ENCODE measurements at regions not wholly inside any gene's neighbourhood (a gene's known extent, or its start where the extent isn't known, plus 50 kb on each side); places are given as distances from the start of the nearest gene placed in this dataset.

DNA sequence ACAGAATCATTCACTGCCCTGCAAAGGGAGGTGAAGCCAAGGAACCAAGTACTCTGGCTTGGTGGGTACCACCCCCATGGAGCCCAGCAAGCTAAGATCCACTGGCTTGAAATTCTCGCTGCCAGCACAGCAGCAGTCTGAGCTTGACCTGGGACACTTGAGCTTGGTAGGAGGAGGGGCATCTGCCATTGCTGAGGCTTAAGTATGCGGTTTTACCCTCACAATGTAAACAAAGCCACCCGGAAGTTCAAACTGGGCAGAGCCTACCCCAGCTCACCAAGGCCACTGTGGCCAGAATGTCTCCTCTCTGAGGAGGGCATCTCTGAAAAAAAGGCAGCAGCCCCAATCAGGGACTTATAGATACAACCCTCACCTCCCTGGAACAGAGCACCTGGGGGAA, 1050.0 kb upstream of the GHITM start:
- no peaks in the 10 kb centered on the region for H3K9me3 ChIP-seq (ENCODE audit: low read length)
- H3K4me3 ChIP-seq (ENCODE audit: low read depth in 1 of 2, low read length in 2 of 2) = no peak overlapping the region
- no peak overlapping the region for H3K9ac ChIP-seq (ENCODE audit: low read length)
- no peak overlapping the region for H3K27ac ChIP-seq (ENCODE audit: low read depth, low read length)
- H3K4me1 ChIP-seq (ENCODE audit: insufficient read depth, low read length) = no peaks in the 10 kb centered on the region
- no peaks in the 10 kb centered on the region for H3K36me3 ChIP-seq (ENCODE audit: insufficient read depth, low read length)
- H3K27me3 ChIP-seq (ENCODE audit: control insufficient read depth in 1 of 2, insufficient read depth in 2 of 2, low read length in 2 of 2) = no peaks in the 10 kb centered on the region

DNA sequence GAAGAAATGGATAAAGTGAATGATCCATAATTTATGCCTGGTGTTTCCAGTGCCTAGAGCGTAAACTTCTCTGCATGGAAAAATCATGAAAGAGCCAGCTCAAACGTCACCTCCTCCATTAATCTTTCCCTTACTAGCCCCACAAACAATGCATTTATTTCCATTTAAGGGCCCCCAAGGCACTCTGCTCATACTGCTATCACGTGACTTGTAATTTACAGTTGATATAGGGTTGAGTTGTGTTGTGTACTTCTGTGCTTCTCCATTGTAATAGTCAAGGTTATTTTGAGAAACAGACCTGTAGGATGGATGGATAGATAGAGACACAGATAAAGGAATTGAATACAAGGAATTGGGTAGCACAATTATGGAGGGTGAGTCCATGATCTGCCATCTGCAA, 1034.7 kb upstream of the GHITM start:
- no peaks in the 10 kb centered on the region for H3K27me3 ChIP-seq (ENCODE audit: control insufficient read depth in 1 of 2, insufficient read depth in 2 of 2, low read length in 2 of 2)
- no peaks in the 10 kb centered on the region for H3K36me3 ChIP-seq (ENCODE audit: insufficient read depth, low read length)
- H3K4me3 ChIP-seq (ENCODE audit: low read depth in 1 of 2, low read length in 2 of 2) = no peak overlapping the region
- H3K4me1 ChIP-seq (ENCODE audit: insufficient read depth, low read length) = no peaks in the 10 kb centered on the region
- H3K9me3 ChIP-seq (ENCODE audit: low read length) = no peaks in the 10 kb centered on the region
- H3K27ac ChIP-seq (ENCODE audit: low read depth, low read length) = no peak overlapping the region
- H3K9ac ChIP-seq (ENCODE audit: low read length) = no peak overlapping the region

DNA sequence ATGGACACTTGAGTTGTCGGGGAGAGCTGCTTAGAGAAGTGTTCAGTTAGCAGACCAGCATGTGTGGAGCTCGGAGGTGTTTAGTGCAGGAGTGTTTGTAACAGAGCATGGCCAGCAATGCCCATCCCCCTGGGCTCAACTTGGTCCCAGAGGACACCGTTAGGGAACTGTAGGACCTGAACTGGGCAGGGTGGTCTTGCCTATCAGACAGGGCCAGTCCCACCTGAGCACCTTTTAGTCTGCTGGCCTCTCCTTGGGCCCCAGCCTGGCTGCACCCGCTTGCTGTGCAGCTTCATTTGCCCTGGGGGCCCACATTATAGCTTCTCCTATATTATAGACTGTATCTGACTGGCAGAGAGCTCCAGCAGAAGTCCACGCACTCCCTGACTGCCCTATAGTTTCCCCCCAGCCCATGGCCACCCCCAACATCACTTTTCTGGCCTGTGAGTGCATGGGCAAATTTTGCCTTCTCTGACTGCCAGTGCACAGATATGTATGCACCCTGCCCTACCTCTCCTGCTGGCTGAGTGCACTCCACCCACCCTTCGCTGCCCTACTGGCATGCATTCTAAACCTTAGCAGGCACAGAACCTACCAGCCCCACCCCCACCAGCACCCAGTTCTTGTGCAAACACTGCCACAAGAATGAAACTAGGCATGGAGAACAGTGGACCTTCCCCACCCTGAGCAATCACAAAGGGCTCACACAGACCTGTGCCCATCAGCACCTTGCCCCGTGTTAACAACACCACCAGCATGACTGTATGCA, 1030.6 kb upstream of the GHITM start:
- Histone ChIP-seq H3K9ac (ENCODE audit: low read length) (no peak overlapping the region), H3K9me3 (ENCODE audit: low read length) (peaks cover 9% of the 10 kb centered on the region), H3K36me3 (ENCODE audit: insufficient read depth, low read length) (no peaks in the 10 kb centered on the region), H3K27me3 (ENCODE audit: control insufficient read depth in 1 of 2, insufficient read depth in 2 of 2, low read length in 2 of 2) (no peaks in the 10 kb centered on the region), H3K27ac (ENCODE audit: low read depth, low read length) (no peak overlapping the region), H3K4me3 (ENCODE audit: low read depth in 1 of 2, low read length in 2 of 2) (no peak overlapping the region), H3K4me1 (ENCODE audit: insufficient read depth, low read length) (no peaks in the 10 kb centered on the region)

DNA sequence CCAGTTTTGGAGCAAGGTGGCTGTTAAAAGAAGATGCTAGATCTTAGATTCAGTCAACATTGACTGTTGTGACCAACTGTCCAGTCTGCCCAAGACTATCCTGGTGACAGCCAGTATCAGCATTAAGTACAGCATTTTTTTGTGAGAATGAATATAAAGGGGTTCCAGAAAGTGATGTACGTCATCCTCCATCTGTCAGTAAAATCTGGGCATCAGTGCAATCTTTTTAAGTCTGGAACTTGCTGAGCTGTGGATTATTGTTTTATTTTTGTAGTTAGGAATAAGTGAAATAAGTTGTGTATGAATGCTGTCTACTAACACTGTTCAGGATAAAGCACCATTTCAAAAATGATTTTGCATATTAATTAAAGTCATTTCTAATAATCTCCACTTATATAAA, 1020.0 kb upstream of the GHITM start:
- no peak overlapping the region for H3K9ac ChIP-seq (ENCODE audit: low read length)
- no peaks in the 10 kb centered on the region for H3K4me1 ChIP-seq (ENCODE audit: insufficient read depth, low read length)
- H3K9me3 ChIP-seq (ENCODE audit: low read length) = no peaks in the 10 kb centered on the region
- no peak overlapping the region for H3K27ac ChIP-seq (ENCODE audit: low read depth, low read length)
- H3K4me3 ChIP-seq (ENCODE audit: low read depth in 1 of 2, low read length in 2 of 2) = no peak overlapping the region
- H3K36me3 ChIP-seq (ENCODE audit: insufficient read depth, low read length) = no peaks in the 10 kb centered on the region
- no peaks in the 10 kb centered on the region for H3K27me3 ChIP-seq (ENCODE audit: control insufficient read depth in 1 of 2, insufficient read depth in 2 of 2, low read length in 2 of 2)

DNA sequence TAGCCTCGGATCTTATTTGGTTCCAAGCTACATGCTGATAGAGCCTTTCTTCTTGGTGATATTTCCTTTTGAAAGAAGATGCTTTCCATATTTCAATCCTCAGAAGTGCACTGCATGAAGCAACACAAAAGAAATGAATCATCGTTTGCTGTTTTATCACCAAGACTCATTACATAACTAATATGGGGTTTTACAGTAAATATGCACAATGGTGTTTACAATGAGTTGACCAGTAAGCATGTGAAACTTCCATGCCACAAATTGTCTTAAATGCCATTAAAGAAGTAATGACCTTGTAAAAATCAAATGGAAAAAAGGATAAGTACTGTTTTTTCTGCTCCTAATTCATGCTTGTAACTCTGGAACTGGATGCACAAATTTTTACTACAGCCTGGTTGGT, 1017.0 kb upstream of the GHITM start:
- no peaks in the 10 kb centered on the region for H3K27me3 ChIP-seq (ENCODE audit: control insufficient read depth in 1 of 2, insufficient read depth in 2 of 2, low read length in 2 of 2)
- no peak overlapping the region for H3K27ac ChIP-seq (ENCODE audit: low read depth, low read length)
- no peaks in the 10 kb centered on the region for H3K9me3 ChIP-seq (ENCODE audit: low read length)
- H3K36me3 ChIP-seq (ENCODE audit: insufficient read depth, low read length) = no peaks in the 10 kb centered on the region
- H3K9ac ChIP-seq (ENCODE audit: low read length) = no peak overlapping the region
- no peak overlapping the region for H3K4me3 ChIP-seq (ENCODE audit: low read depth in 1 of 2, low read length in 2 of 2)
- no peaks in the 10 kb centered on the region for H3K4me1 ChIP-seq (ENCODE audit: insufficient read depth, low read length)

DNA sequence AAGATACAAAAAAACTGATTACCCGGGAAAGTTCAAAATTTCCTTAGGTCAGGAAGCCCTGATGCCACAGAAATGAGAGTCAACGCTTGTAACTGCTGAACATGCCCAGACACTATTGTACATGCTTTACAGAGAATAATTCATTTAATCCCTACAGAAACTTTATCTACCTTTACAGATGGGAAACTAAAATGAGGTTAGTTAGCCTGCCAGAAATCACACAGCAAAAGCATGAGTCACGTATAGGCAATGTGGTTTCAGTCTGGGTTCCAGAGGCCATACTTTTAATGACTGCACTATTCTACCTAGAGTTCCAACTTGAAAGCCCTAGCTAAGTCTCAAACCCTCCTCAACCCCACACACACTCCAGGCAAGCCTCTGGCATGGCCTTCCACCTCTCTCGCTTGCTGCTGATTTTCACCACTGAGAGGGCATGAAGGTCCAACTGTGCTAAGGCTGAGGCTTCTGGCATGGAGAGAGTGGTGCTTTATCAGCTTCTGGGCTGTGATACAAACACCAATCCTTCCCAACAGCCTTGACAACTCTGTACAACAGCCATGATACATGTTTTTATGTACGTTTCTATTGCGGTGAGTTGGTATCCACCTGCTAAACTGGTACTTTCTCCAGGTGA, 1011.2 kb upstream of the GHITM start:
- Histone ChIP-seq H3K36me3 (ENCODE audit: insufficient read depth, low read length) (no peaks in the 10 kb centered on the region), H3K4me1 (ENCODE audit: insufficient read depth, low read length) (no peaks in the 10 kb centered on the region), H3K27ac (ENCODE audit: low read depth, low read length) (no peak overlapping the region), H3K27me3 (ENCODE audit: control insufficient read depth in 1 of 2, insufficient read depth in 2 of 2, low read length in 2 of 2) (no peaks in the 10 kb centered on the region), H3K4me3 (ENCODE audit: low read depth in 1 of 2, low read length in 2 of 2) (no peak overlapping the region), H3K9ac (ENCODE audit: low read length) (no peak overlapping the region), H3K9me3 (ENCODE audit: low read length) (no peaks in the 10 kb centered on the region)

DNA sequence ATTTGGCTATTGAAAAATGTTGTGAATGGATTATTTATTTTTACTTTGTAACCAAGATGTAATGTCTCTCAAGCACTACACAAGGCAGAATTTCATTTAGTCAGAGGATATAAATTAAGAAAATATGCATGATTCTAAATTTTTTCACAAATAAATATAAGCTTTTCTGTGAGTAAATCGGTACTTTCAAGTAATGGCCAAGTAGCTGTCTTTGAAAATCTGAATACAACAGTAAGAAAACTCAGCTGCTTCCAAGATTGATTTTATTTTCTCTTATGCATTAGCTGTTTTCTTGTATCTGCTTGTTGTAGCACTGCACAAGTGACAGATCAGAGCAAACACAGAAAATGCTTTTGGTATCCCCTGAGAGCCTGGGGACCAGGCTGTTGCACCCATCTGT, 998.5 kb upstream of the GHITM start:
- no peaks in the 10 kb centered on the region for H3K36me3 ChIP-seq (ENCODE audit: insufficient read depth, low read length)
- H3K4me3 ChIP-seq (ENCODE audit: low read depth in 1 of 2, low read length in 2 of 2) = no peak overlapping the region
- no peak overlapping the region for H3K9ac ChIP-seq (ENCODE audit: low read length)
- H3K27me3 ChIP-seq (ENCODE audit: control insufficient read depth in 1 of 2, insufficient read depth in 2 of 2, low read length in 2 of 2) = no peaks in the 10 kb centered on the region
- no peaks in the 10 kb centered on the region for H3K4me1 ChIP-seq (ENCODE audit: insufficient read depth, low read length)
- H3K27ac ChIP-seq (ENCODE audit: low read depth, low read length) = no peak overlapping the region
- H3K9me3 ChIP-seq (ENCODE audit: low read length) = no peaks in the 10 kb centered on the region

DNA sequence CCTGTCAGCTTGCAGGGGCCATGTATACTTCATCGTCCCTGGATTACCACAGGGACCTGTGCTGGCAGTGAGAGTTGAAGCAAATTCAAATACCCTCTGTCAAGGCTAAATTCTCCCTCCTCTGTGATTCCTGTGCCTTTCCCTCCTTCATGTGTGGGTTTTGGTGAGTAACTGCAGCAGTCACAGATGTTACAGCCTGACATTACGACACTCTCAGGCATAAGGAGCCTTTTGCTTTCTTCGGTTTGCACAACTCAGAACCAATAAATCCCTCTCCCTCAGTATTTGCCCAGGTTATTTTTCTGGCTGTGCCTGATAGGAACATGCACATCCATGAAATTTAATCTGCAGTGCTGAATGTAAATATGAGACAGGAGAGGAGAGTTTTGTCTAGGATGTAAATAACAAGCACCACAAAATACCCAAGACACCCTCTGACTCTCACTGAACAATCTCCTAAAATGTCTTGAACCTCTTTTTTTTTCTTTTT, 997.2 kb upstream of the GHITM start:
- Histone ChIP-seq H3K4me1 (ENCODE audit: insufficient read depth, low read length) (no peaks in the 10 kb centered on the region), H3K9ac (ENCODE audit: low read length) (no peak overlapping the region), H3K4me3 (ENCODE audit: low read depth in 1 of 2, low read length in 2 of 2) (no peak overlapping the region), H3K27me3 (ENCODE audit: control insufficient read depth in 1 of 2, insufficient read depth in 2 of 2, low read length in 2 of 2) (no peaks in the 10 kb centered on the region), H3K27ac (ENCODE audit: low read depth, low read length) (no peak overlapping the region), H3K9me3 (ENCODE audit: low read length) (no peaks in the 10 kb centered on the region), H3K36me3 (ENCODE audit: insufficient read depth, low read length) (no peaks in the 10 kb centered on the region)

DNA sequence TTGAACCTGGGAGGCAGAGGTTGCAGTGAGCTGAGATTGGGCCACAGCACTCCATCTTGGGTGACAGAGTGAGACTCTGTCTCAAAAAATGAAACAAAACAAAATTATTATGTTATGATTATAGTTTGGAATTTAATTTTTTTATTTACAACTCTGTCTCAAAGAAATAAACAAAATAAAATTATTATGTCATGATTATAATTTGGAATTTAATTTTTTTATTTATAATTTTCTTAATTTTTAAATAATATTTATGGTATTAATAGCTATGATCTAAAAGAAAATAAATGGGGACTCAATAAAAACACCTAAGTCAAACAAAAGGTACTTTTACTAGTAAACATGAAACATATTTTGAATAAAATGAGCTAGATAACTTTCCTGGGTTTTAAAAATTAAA, 994.8 kb upstream of the GHITM start:
- H3K4me3 ChIP-seq (ENCODE audit: low read depth in 1 of 2, low read length in 2 of 2) = no peak overlapping the region
- no peaks in the 10 kb centered on the region for H3K4me1 ChIP-seq (ENCODE audit: insufficient read depth, low read length)
- no peaks in the 10 kb centered on the region for H3K9me3 ChIP-seq (ENCODE audit: low read length)
- H3K27ac ChIP-seq (ENCODE audit: low read depth, low read length) = no peak overlapping the region
- H3K27me3 ChIP-seq (ENCODE audit: control insufficient read depth in 1 of 2, insufficient read depth in 2 of 2, low read length in 2 of 2) = no peaks in the 10 kb centered on the region
- no peaks in the 10 kb centered on the region for H3K36me3 ChIP-seq (ENCODE audit: insufficient read depth, low read length)
- H3K9ac ChIP-seq (ENCODE audit: low read length) = no peak overlapping the region

DNA sequence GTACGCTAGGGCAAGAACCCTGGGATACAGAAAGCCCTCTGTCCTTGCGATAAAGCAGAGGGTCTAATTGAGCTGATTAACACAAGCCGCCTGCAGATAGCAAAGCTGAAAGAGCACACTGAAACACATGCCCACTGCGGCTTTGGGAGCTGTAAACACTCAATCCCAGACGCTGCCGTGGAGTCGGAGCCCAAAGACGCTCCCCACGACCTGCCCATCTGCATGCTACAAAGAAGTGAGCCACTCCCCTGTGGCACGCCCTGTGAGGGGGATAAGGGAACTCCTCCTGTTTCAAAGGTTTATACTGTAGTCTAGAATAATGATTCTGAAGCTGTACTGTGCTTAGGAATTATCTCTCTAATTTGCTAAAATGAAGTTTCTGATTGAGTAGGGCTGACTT, 985.6 kb upstream of the GHITM start:
- Histone ChIP-seq H3K4me1 (ENCODE audit: insufficient read depth, low read length) (no peaks in the 10 kb centered on the region), H3K9ac (ENCODE audit: low read length) (no peak overlapping the region), H3K4me3 (ENCODE audit: low read depth in 1 of 2, low read length in 2 of 2) (no peak overlapping the region), H3K9me3 (ENCODE audit: low read length) (no peaks in the 10 kb centered on the region), H3K27ac (ENCODE audit: low read depth, low read length) (no peak overlapping the region), H3K27me3 (ENCODE audit: control insufficient read depth in 1 of 2, insufficient read depth in 2 of 2, low read length in 2 of 2) (no peaks in the 10 kb centered on the region), H3K36me3 (ENCODE audit: insufficient read depth, low read length) (no peaks in the 10 kb centered on the region)

DNA sequence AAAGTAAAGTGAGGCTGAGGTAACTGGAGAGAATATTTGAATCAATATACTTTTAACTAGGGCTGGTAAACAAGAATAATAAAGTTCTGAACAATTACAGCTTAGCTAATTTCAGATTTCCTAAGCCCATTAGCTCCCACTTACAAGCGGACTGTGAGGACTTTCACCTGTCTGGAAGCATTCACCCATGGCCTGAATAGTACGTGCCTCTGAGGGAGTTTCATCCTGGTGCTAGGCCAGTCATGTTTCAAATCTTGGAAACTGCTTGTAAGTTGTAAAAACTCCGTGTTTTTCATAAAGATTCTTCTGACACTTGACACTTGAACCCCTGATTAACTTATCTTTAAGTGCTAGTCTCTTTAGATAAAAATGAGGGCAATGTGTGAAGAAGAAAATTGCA, 975.2 kb upstream of the GHITM start:
- no peak overlapping the region for H3K4me3 ChIP-seq (ENCODE audit: low read depth in 1 of 2, low read length in 2 of 2)
- H3K9me3 ChIP-seq (ENCODE audit: low read length) = no peaks in the 10 kb centered on the region
- H3K4me1 ChIP-seq (ENCODE audit: insufficient read depth, low read length) = no peaks in the 10 kb centered on the region
- no peaks in the 10 kb centered on the region for H3K36me3 ChIP-seq (ENCODE audit: insufficient read depth, low read length)
- H3K27ac ChIP-seq (ENCODE audit: low read depth, low read length) = no peak overlapping the region
- H3K9ac ChIP-seq (ENCODE audit: low read length) = no peak overlapping the region
- no peaks in the 10 kb centered on the region for H3K27me3 ChIP-seq (ENCODE audit: control insufficient read depth in 1 of 2, insufficient read depth in 2 of 2, low read length in 2 of 2)

DNA sequence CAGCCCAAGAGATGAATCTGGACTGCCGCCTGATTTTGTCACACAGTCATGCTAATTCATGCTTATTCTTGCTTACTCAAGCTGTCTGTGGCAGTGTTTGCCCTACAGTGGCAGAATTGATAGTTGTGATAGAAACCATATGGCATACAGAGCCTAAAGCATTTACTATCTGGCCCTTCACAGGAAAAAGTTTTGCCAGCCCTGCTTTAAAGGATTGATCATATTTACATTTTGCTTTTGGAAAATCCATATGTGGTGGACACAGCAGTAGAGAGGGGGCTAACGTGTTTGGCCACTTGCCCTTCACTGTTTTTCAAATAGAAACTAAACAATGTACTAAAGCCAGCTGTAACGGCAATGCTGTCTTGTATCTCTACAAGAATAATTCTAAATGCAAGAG, 974.0 kb upstream of the GHITM start:
- Histone ChIP-seq H3K36me3 (ENCODE audit: insufficient read depth, low read length) (no peaks in the 10 kb centered on the region), H3K4me3 (ENCODE audit: low read depth in 1 of 2, low read length in 2 of 2) (no peak overlapping the region), H3K4me1 (ENCODE audit: insufficient read depth, low read length) (no peaks in the 10 kb centered on the region), H3K27me3 (ENCODE audit: control insufficient read depth in 1 of 2, insufficient read depth in 2 of 2, low read length in 2 of 2) (no peaks in the 10 kb centered on the region), H3K9ac (ENCODE audit: low read length) (no peak overlapping the region), H3K27ac (ENCODE audit: low read depth, low read length) (no peak overlapping the region), H3K9me3 (ENCODE audit: low read length) (no peaks in the 10 kb centered on the region)
